ENCODE measurements at regions not wholly inside any gene's neighbourhood (a gene's known extent, or its start where the extent isn't known, plus 50 kb on each side); places are given as distances from the start of the nearest gene placed in this dataset.

DNA sequence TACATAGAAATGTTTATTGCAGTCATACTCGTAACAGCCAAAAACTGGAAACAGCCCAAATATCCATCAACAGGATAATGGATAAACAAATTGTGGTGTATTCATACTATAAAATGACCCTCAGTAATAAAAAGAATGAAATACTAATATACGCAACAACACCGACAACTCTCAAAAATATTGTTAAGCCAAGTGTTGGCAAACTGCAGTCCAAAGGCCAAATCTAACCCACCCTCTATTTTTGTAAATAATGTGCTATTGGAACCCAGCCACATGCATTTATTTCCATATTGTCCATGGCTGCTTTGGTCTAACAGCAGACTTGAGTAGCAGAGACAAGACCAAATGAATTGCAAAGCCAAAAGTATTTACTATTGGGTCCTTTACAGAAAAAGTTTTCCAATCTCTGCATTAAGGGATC is 151.0 kb downstream of the MREG start:
- TF ChIP-seq TEAD1 (CRISPR knock-in tag; IDR thresholded peaks at IDR 0.05) = no peak
- TF ChIP-seq, protein P1, sequence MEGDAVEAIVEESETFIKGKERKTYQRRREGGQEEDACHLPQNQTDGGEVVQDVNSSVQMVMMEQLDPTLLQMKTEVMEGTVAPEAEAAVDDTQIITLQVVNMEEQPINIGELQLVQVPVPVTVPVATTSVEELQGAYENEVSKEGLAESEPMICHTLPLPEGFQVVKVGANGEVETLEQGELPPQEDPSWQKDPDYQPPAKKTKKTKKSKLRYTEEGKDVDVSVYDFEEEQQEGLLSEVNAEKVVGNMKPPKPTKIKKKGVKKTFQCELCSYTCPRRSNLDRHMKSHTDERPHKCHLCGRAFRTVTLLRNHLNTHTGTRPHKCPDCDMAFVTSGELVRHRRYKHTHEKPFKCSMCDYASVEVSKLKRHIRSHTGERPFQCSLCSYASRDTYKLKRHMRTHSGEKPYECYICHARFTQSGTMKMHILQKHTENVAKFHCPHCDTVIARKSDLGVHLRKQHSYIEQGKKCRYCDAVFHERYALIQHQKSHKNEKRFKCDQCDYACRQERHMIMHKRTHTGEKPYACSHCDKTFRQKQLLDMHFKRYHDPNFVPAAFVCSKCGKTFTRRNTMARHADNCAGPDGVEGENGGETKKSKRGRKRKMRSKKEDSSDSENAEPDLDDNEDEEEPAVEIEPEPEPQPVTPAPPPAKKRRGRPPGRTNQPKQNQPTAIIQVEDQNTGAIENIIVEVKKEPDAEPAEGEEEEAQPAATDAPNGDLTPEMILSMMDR (IDR thresholded peaks at IDR 0.05 in 2 of 3, conservative IDR thresholded peaks at IDR 0.05 in 1 of 3; ENCODE audit: insufficient read depth in 2 of 3, low read depth in 1 of 3, low read length in 3 of 3) = no peak
- TF ChIP-seq MAFK (IDR thresholded peaks at IDR 0.05; ENCODE audit: low read length) = no peak
- TF ChIP-seq, protein P2, sequence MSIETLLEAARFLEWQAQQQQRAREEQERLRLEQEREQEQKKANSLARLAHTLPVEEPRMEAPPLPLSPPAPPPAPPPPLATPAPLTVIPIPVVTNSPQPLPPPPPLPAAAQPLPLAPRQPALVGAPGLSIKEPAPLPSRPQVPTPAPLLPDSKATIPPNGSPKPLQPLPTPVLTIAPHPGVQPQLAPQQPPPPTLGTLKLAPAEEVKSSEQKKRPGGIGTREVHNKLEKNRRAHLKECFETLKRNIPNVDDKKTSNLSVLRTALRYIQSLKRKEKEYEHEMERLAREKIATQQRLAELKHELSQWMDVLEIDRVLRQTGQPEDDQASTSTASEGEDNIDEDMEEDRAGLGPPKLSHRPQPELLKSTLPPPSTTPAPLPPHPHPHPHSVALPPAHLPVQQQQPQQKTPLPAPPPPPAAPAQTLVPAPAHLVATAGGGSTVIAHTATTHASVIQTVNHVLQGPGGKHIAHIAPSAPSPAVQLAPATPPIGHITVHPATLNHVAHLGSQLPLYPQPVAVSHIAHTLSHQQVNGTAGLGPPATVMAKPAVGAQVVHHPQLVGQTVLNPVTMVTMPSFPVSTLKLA (conservative IDR thresholded peaks at IDR 0.05) = no peak
- no peak for TF ChIP-seq MAFF (IDR thresholded peaks at IDR 0.05; ENCODE audit: low read length)
- no peak for TF ChIP-seq CBFA2T3 (IDR thresholded peaks at IDR 0.05)
- no peak for TF ChIP-seq RFX5 (IDR thresholded peaks at IDR 0.05; ENCODE audit: low read depth, low read length)
- TF ChIP-seq TAF1 (IDR thresholded peaks at IDR 0.05; ENCODE audit: control insufficient read depth, extremely low read depth, insufficient read depth, low read length, severe bottlenecking) = no peak
- TF ChIP-seq ZNF408 (CRISPR knock-in tag; IDR thresholded peaks at IDR 0.05; ENCODE audit: low read depth) = no peak
- no peak for TF ChIP-seq KLF16 (IDR thresholded peaks at IDR 0.05)
- TF ChIP-seq, protein P3, sequence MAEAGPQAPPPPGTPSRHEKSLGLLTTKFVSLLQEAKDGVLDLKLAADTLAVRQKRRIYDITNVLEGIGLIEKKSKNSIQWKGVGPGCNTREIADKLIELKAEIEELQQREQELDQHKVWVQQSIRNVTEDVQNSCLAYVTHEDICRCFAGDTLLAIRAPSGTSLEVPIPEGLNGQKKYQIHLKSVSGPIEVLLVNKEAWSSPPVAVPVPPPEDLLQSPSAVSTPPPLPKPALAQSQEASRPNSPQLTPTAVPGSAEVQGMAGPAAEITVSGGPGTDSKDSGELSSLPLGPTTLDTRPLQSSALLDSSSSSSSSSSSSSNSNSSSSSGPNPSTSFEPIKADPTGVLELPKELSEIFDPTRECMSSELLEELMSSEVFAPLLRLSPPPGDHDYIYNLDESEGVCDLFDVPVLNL (CRISPR knock-in tag; IDR thresholded peaks at IDR 0.05; ENCODE audit: low read depth) = no peak
